ENCODE measurements at regions not wholly inside any gene's neighbourhood (a gene's known extent, or its start where the extent isn't known, plus 50 kb on each side); places are given as distances from the start of the nearest gene placed in this dataset.

- H4K20me1 ChIP-seq (ENCODE audit: insufficient read depth): no peaks in the 10 kb centered on the region
- H3K36me3 ChIP-seq (ENCODE audit: insufficient read depth, low read length): no peaks in the 10 kb centered on the region
- H3K9me3 ChIP-seq (ENCODE audit: low read length): no peaks in the 10 kb centered on the region
- H3K4me3 ChIP-seq (ENCODE audit: low read length): no peak overlapping the region
- H3K79me2 ChIP-seq (replicated peaks; ENCODE audit: insufficient read depth, low read length): no peaks in the 10 kb centered on the region
- H3K27me3 ChIP-seq (ENCODE audit: insufficient read depth, low read depth, low read length): no peaks in the 10 kb centered on the region
- TF ChIP-seq EZH2 (IDR thresholded peaks at IDR 0.05; ENCODE audit: borderline replicate concordance, insufficient read depth, low read length, poor library complexity, severe bottlenecking): no peak
- no peak for TF ChIP-seq EP300 (conservative IDR thresholded peaks at IDR 0.05; ENCODE audit: poor library complexity, severe bottlenecking)
- no peak overlapping the region for H3K9ac ChIP-seq (ENCODE audit: low read length)
- no peaks in the 10 kb centered on the region for H3F3A ChIP-seq (ENCODE audit: insufficient read depth, low read length, poor library complexity, severe bottlenecking)
- no peak overlapping the region for H3K4me2 ChIP-seq (ENCODE audit: low read length)
- H2AFZ ChIP-seq (ENCODE audit: low read depth, low read length): no peak overlapping the region
- H3K9me2 ChIP-seq (ENCODE audit: insufficient read depth, low read length): no peaks in the 10 kb centered on the region
- H3K27ac ChIP-seq (ENCODE audit: low read length): no peak overlapping the region
These were observed 83.3 kb upstream of the RALGAPA2 start for GRCh38 chr20:20795721-20796120.

- no peaks in the 10 kb centered on the region for H3K9me2 ChIP-seq (ENCODE audit: insufficient read depth, low read length)
These were observed 82.7 kb upstream of the RALGAPA2 start for GRCh38 chr20:20795119-20795518.

More at GRCh38 chr20:20795119-20795518, 82.7 kb upstream of the RALGAPA2 start:
- Histone ChIP-seq H3F3A (ENCODE audit: insufficient read depth, low read length, poor library complexity, severe bottlenecking) (no peaks in the 10 kb centered on the region), H3K79me2 (replicated peaks; ENCODE audit: insufficient read depth, low read length) (no peaks in the 10 kb centered on the region), H2AFZ (ENCODE audit: low read depth, low read length) (no peak overlapping the region), H3K4me2 (ENCODE audit: low read length) (no peak overlapping the region), H3K4me3 (ENCODE audit: low read length) (no peak overlapping the region), H3K9me3 (ENCODE audit: low read length) (no peaks in the 10 kb centered on the region), H3K36me3 (ENCODE audit: insufficient read depth, low read length) (no peaks in the 10 kb centered on the region), H3K9ac (ENCODE audit: low read length) (no peak overlapping the region), H3K27ac (ENCODE audit: low read length) (no peak overlapping the region), H3K27me3 (ENCODE audit: insufficient read depth, low read depth, low read length) (no peaks in the 10 kb centered on the region), H4K20me1 (ENCODE audit: insufficient read depth) (no peaks in the 10 kb centered on the region)
- TF ChIP-seq RAD21 (conservative IDR thresholded peaks at IDR 0.05): no peak
- TF ChIP-seq EZH2 (IDR thresholded peaks at IDR 0.05; ENCODE audit: borderline replicate concordance, insufficient read depth, low read length, poor library complexity, severe bottlenecking): no peak
- no peak for TF ChIP-seq REST (IDR thresholded peaks at IDR 0.05; ENCODE audit: borderline replicate concordance)
- no peak for TF ChIP-seq CTCF (IDR thresholded peaks at IDR 0.05; ENCODE audit: poor library complexity, severe bottlenecking)
- TF ChIP-seq MXI1 (conservative IDR thresholded peaks at IDR 0.05; ENCODE audit: poor library complexity, severe bottlenecking): no peak
- no peak for TF ChIP-seq SMC3 (conservative IDR thresholded peaks at IDR 0.05; ENCODE audit: poor library complexity)
- TF ChIP-seq POLR2AphosphoS5 (IDR thresholded peaks at IDR 0.05): no peak
- TF ChIP-seq EP300 (conservative IDR thresholded peaks at IDR 0.05; ENCODE audit: poor library complexity, severe bottlenecking): no peak
- no peak for TF ChIP-seq TAF1 (IDR thresholded peaks at IDR 0.05; ENCODE audit: low read depth)
